Nephron (organoid): ENCODE measurements at regions not wholly inside any gene's neighbourhood (a gene's known extent, or its start where the extent isn't known, plus 50 kb on each side); places are given as distances from the start of the nearest gene placed in this dataset.
A peak's percentile ranks its signal among the peaks of the same experiment; 100 is the strongest.

ENCODE experiments used
- H3K27ac Mint-ChIP-seq, 3 experiments: 2 replicates each; pipeline ENCODE4 v1.8.0; 2020; ENCODE audit warnings: mixed read lengths in 3 of 3, mild to moderate bottlenecking in 2 of 3, moderate library complexity in 1 of 3
- H3K27me3 Mint-ChIP-seq: 2 replicates; pipeline ENCODE4 v1.8.0; 2021; ENCODE audit warnings: low read depth, mild to moderate bottlenecking, moderate library complexity, mixed read lengths
- H3K36me3 Mint-ChIP-seq: 2 replicates; pipeline ENCODE4 v1.8.0; 2020; ENCODE audit warnings: low read depth, mixed read lengths
- H3K4me1 Mint-ChIP-seq: 2 replicates; pipeline ENCODE4 v1.8.0; 2020; ENCODE audit warnings: mixed read lengths
- H3K4me3 Mint-ChIP-seq, 3 experiments: 2 replicates each; pipeline ENCODE4 v1.8.0; 2020; ENCODE audit warnings: mild to moderate bottlenecking in 3 of 3, mixed read lengths in 3 of 3, moderate library complexity in 2 of 3
- H3K9me3 Mint-ChIP-seq: 2 replicates; pipeline ENCODE4 v1.8.0; 2020; ENCODE audit warnings: mixed read lengths
- TF ChIP-seq, protein P1 (sequence below), 3 experiments: fragments of 200-600 bp; sonication (generic); IDR thresholded peaks; one replicate each; pipeline ENCODE4 v1.5.0; 2021; ENCODE audit warnings: antibody characterized with exemption in 3 of 3; ENCODE audit not compliant: unreplicated experiment in 3 of 3

DNA sequence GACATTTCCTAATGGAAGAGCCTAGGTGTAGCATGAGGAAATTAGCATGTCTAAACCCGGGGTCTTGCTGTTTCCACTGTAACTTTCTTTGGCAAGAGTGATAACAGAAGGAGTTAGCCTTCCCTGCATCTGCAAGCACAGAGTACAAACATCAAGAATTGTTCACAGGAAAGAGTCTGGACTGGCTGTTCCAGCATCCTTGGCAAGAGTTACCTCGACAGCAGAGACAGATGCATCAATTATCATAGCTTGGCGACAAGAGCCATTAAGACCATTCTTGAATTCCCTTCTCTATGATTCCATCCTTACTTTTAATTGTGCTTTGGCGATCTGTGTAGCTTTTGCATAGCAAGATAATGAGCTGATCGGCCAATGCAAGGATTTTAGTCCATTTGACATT lies 82.8 kb upstream of the RALGPS2 start:
- H3K27ac Mint-ChIP-seq = peak overlapping the region in 2 of 3 experiments; percentile 39 to 61
- peak overlapping the region in 1 of 3 experiments; percentile 82 for H3K4me3 Mint-ChIP-seq
- H3K4me1 Mint-ChIP-seq = peaks cover 72% of the 10 kb centered on the region
- TF ChIP-seq, protein P1, sequence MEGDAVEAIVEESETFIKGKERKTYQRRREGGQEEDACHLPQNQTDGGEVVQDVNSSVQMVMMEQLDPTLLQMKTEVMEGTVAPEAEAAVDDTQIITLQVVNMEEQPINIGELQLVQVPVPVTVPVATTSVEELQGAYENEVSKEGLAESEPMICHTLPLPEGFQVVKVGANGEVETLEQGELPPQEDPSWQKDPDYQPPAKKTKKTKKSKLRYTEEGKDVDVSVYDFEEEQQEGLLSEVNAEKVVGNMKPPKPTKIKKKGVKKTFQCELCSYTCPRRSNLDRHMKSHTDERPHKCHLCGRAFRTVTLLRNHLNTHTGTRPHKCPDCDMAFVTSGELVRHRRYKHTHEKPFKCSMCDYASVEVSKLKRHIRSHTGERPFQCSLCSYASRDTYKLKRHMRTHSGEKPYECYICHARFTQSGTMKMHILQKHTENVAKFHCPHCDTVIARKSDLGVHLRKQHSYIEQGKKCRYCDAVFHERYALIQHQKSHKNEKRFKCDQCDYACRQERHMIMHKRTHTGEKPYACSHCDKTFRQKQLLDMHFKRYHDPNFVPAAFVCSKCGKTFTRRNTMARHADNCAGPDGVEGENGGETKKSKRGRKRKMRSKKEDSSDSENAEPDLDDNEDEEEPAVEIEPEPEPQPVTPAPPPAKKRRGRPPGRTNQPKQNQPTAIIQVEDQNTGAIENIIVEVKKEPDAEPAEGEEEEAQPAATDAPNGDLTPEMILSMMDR (IDR thresholded peaks at IDR 0.05; ENCODE audit: unreplicated experiment in 3 of 3) = no peak
- H3K36me3 Mint-ChIP-seq = no peaks in the 10 kb centered on the region
- no peaks in the 10 kb centered on the region for H3K9me3 Mint-ChIP-seq
- H3K27me3 Mint-ChIP-seq = no peaks in the 10 kb centered on the region

DNA sequence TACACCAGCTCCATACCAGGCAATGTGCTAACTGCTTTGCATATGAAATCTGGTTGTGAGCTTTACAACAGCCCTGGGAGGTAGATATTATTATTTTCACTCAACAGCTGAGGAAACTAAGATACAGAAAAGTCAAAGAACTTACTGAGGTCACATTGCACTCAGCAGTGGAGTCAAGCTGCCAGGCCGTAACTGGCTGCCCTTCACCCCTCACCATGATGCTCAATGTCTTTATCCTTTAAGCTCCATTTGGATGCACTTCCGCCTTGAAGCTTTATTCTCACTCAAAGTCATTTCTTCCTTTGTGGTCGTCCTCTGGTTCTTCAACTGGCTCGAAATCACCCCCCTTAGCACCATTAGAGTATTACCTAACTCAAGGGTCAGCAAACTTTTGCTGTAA lies 81.7 kb upstream of the RALGPS2 start:
- peak overlapping the region; percentile 37 to 86 (median 39) for H3K27ac Mint-ChIP-seq
- peaks cover 74% of the 10 kb centered on the region for H3K4me1 Mint-ChIP-seq
- H3K27me3 Mint-ChIP-seq = no peaks in the 10 kb centered on the region
- H3K36me3 Mint-ChIP-seq = no peaks in the 10 kb centered on the region
- no peaks in the 10 kb centered on the region for H3K9me3 Mint-ChIP-seq
- TF ChIP-seq, protein P1 (IDR thresholded peaks at IDR 0.05; ENCODE audit: unreplicated experiment in 3 of 3) = no peak
- H3K4me3 Mint-ChIP-seq = peak overlapping the region in 2 of 3 experiments; percentile 67 to 82

DNA sequence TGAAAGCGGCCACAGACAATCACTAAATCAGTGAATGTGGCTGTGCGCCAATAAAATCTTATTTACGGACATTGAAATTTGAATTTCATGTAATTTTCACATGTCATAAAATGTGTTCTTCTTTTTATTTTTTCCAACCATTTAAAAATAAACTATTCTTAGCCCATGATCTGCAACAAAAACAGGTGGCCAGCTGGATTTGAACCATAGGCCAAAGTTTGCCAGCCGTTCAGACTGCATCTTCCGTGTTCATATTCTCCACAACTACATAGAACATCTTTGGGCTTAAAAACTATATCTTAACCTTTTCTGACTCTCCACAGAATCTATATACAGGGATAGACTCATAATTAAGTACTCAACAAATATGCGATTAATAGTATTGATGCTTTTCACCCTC lies 81.2 kb upstream of the RALGPS2 start:
- Mint-ChIP-seq H3K9me3 (no peaks in the 10 kb centered on the region), H3K27me3 (no peaks in the 10 kb centered on the region), H3K4me1 (peaks cover 70% of the 10 kb centered on the region), H3K4me3 (peak overlapping the region in 2 of 3 experiments; percentile 67 to 82), H3K36me3 (no peaks in the 10 kb centered on the region), H3K27ac (peak overlapping the region; percentile 37 to 86 (median 59))
- TF ChIP-seq, protein P1 (IDR thresholded peaks at IDR 0.05; ENCODE audit: unreplicated experiment in 3 of 3) = no peak

DNA sequence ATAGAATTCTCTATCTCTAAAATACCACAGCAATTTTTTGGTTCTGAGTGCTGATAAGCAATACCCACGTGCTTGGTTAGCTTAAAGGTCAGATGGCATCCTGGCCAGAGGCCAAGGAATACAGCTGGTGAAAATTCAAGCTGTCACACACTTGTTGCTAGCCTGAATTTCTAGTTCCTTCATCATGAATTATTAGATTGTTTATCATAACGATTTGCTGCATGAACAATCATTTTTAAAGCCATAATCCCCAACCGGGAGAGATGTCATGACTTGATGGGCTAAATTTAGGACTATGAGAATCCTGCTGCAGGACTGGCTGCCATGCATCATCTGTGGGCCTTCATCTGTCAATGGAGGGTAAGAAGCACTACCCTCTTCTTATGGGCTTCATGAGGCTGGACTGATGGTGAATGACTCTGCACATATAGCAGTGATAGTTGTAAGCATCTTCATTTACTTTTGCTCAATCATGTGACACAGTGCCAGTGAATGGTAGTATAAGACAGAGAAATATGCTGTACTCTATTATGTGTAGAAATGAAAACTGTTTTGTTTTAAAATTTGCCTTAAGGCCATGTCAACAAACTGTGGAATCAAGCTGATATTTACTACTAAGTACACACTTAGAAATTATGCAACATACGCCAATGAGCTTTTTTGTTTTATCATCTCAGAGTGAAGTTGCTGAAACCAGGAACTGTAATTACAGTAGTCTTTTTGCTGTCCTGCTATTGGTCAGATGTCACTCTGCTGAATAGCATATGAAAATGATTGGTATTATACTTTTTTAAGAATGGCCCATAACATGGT lies 80.5 kb upstream of the RALGPS2 start:
- peaks cover 63% of the 10 kb centered on the region for H3K4me1 Mint-ChIP-seq

DNA sequence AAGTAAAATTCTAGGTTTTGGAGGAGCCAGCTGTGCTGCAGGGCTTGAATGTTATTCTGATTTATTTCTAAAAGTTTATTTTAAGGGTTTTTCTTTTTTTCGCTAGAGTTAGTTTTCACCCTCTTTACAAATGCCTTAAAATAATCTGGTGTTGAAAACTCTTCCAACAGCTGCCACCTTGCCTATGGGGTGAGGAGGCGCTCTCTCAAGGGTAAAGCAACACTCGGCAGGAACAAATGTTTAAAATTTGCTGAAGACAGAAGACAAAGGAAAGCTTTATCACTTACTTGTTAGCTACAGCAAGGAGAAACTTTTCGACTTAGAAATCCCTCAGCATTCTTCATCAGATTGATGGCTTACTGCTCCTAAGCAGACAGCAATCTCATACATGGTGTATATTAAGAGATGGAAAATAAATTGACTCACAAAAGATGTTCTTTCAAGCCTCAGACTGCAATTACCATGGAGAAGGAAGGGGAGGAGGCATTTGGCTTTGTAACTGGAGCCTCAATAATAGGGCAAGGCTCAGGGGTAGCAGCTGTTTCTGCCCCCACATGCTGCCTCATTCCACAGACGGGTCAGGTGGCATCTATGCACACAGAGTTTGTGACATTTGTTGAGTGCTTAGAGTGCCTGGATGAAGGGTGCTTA lies 79.8 kb upstream of the RALGPS2 start:
- Mint-ChIP-seq H3K27ac (peak overlapping the region; percentile 59 to 86 (median 76)), H3K36me3 (no peaks in the 10 kb centered on the region), H3K9me3 (no peaks in the 10 kb centered on the region), H3K27me3 (no peaks in the 10 kb centered on the region), H3K4me3 (peak overlapping the region in 2 of 3 experiments; percentile 67 to 82), H3K4me1 (peaks cover 58% of the 10 kb centered on the region)
- TF ChIP-seq, protein P1 (IDR thresholded peaks at IDR 0.05; ENCODE audit: unreplicated experiment in 3 of 3) = no peak

More for the DNA sequence above, 80.5 kb upstream of the RALGPS2 start:
- H3K27me3 Mint-ChIP-seq = no peaks in the 10 kb centered on the region
- no peaks in the 10 kb centered on the region for H3K9me3 Mint-ChIP-seq
- TF ChIP-seq, protein P1 (IDR thresholded peaks at IDR 0.05; ENCODE audit: unreplicated experiment in 3 of 3) = no peak
- H3K27ac Mint-ChIP-seq = peak overlapping the region; percentile 37 to 86 (median 59)
- peak overlapping the region in 2 of 3 experiments; percentile 67 to 82 for H3K4me3 Mint-ChIP-seq
- H3K36me3 Mint-ChIP-seq = no peaks in the 10 kb centered on the region
